Rectal smooth muscle tissue (tissue), 1 donor: ENCODE measurements at regions not wholly inside any gene's neighbourhood (a gene's known extent, or its start where the extent isn't known, plus 50 kb on each side); places are given as distances from the start of the nearest gene placed in this dataset.

Experiments used
- H3K27ac ChIP-seq: one replicate; pipeline ENCODE4 v1.7.0; 2013; ENCODE audit warnings: low read depth, low read length, inconsistent platforms
- H3K27me3 ChIP-seq: one replicate; pipeline ENCODE4 v1.7.0; 2013; ENCODE audit warnings: low read length; ENCODE audit not compliant: control insufficient read depth, insufficient read depth
- H3K36me3 ChIP-seq: one replicate; pipeline ENCODE4 v1.7.0; 2013; ENCODE audit warnings: low read length; ENCODE audit not compliant: control insufficient read depth, insufficient read depth
- H3K4me1 ChIP-seq: one replicate; pipeline ENCODE4 v1.7.0; 2013; ENCODE audit warnings: low read length; ENCODE audit not compliant: control insufficient read depth, insufficient read depth
- H3K4me3 ChIP-seq: one replicate; pipeline ENCODE4 v1.7.0; 2013; ENCODE audit warnings: low read length
- H3K9ac ChIP-seq: one replicate; pipeline ENCODE4 v1.7.0; 2013; ENCODE audit warnings: low read length

- no peaks in the 10 kb centered on the region for H3K27me3 ChIP-seq
- H3K36me3 ChIP-seq: no peaks in the 10 kb centered on the region
- H3K4me1 ChIP-seq: no peaks in the 10 kb centered on the region
- H3K4me3 ChIP-seq: no peak overlapping the region
- no peak overlapping the region for H3K9ac ChIP-seq
- H3K27ac ChIP-seq: no peak overlapping the region
Observed at GRCh38 chr13:48783695-48784230, 130.0 kb downstream of the CYSLTR2 start.

- no peaks in the 10 kb centered on the region for H3K4me1 ChIP-seq
- H3K36me3 ChIP-seq: no peaks in the 10 kb centered on the region
- H3K4me3 ChIP-seq: no peak overlapping the region
- no peaks in the 10 kb centered on the region for H3K27me3 ChIP-seq
- H3K27ac ChIP-seq: no peak overlapping the region
- no peak overlapping the region for H3K9ac ChIP-seq
Observed at GRCh38 chr13:48784916-48785548, 131.3 kb downstream of the CYSLTR2 start.

GRCh38 chr13:48790199-48790598 lies 136.5 kb downstream of the CYSLTR2 start:
- H3K27ac ChIP-seq: no peak overlapping the region
- H3K4me3 ChIP-seq: no peak overlapping the region
- H3K27me3 ChIP-seq: no peaks in the 10 kb centered on the region
- no peak overlapping the region for H3K9ac ChIP-seq
- no peaks in the 10 kb centered on the region for H3K36me3 ChIP-seq
- no peaks in the 10 kb centered on the region for H3K4me1 ChIP-seq

DNA sequence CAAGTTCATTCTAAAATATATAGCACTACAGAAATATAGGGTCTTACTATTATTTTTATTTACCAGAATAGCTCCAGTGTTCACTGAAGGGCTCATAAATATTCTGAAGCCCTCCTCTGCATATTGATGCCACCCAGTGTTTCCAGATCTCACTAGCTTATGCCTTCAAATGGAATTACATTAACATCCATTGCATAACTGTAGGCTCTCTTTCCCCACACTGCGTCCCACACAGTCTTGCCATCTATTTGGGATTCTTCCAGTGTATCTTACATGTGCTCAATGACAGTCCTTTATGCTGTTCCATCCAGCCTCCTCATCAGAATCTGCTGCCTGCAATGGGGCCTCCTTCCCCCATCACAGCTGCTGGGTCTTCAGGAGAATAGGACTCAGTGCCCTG lies 137.2 kb downstream of the CYSLTR2 start:
- no peaks in the 10 kb centered on the region for H3K27me3 ChIP-seq
- no peaks in the 10 kb centered on the region for H3K36me3 ChIP-seq
- H3K4me1 ChIP-seq: no peaks in the 10 kb centered on the region
- H3K27ac ChIP-seq: no peak overlapping the region
- no peak overlapping the region for H3K4me3 ChIP-seq
- no peak overlapping the region for H3K9ac ChIP-seq

DNA sequence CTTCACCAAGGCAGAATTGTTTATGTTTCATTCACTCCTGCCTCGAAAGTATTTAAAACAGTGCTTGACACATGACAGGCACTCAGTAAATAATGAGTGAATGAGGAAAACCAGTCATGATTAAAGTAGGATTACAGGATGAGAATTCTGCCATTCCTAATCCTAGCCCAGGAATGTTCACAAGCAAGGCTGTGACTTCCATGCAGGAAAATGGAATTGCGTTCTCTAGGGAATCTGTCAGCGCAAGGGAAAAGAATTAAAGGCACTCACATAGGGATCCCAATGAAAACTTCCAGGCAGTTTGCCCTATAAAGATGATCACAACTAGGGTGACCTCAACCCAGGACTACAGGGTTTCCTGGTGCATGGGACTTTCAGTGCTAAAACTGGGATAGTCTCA lies 143.4 kb downstream of the CYSLTR2 start:
- no peaks in the 10 kb centered on the region for H3K4me1 ChIP-seq
- H3K27ac ChIP-seq: no peak overlapping the region
- no peaks in the 10 kb centered on the region for H3K36me3 ChIP-seq
- H3K9ac ChIP-seq: no peak overlapping the region
- H3K4me3 ChIP-seq: no peak overlapping the region
- no peaks in the 10 kb centered on the region for H3K27me3 ChIP-seq

- Histone ChIP-seq H3K4me3 (no peak overlapping the region), H3K27me3 (no peaks in the 10 kb centered on the region), H3K27ac (no peak overlapping the region), H3K4me1 (no peaks in the 10 kb centered on the region), H3K9ac (no peak overlapping the region), H3K36me3 (no peaks in the 10 kb centered on the region)
Observed at GRCh38 chr13:48797761-48798160, 144.0 kb downstream of the CYSLTR2 start.

DNA sequence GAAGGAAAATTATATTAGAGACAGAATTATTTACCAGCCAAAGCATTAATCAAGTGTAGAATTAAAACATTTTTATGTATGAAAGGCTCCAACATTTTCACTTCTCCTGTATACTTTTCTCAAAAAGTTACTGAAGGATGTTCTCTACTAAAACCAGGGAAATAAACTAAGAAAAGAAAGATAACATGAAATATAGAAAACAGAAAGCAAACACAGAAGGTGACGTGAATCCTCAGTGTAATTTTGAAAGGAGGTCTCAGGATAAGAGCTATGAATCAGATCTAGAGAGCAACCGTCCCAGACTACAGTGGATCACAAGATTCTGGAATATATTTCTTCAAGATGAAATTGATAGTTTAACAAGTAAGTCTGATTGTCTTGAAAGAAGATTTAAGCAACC lies 144.5 kb downstream of the CYSLTR2 start:
- H3K27me3 ChIP-seq: no peaks in the 10 kb centered on the region
- H3K4me3 ChIP-seq: no peak overlapping the region
- no peaks in the 10 kb centered on the region for H3K36me3 ChIP-seq
- H3K9ac ChIP-seq: no peak overlapping the region
- no peak overlapping the region for H3K27ac ChIP-seq
- no peaks in the 10 kb centered on the region for H3K4me1 ChIP-seq

GRCh38 chr13:48801255-48801654 lies 147.5 kb downstream of the CYSLTR2 start:
- Histone ChIP-seq H3K4me3 (no peak overlapping the region), H3K36me3 (no peaks in the 10 kb centered on the region), H3K27me3 (no peaks in the 10 kb centered on the region), H3K4me1 (no peaks in the 10 kb centered on the region), H3K27ac (no peak overlapping the region), H3K9ac (no peak overlapping the region)

DNA sequence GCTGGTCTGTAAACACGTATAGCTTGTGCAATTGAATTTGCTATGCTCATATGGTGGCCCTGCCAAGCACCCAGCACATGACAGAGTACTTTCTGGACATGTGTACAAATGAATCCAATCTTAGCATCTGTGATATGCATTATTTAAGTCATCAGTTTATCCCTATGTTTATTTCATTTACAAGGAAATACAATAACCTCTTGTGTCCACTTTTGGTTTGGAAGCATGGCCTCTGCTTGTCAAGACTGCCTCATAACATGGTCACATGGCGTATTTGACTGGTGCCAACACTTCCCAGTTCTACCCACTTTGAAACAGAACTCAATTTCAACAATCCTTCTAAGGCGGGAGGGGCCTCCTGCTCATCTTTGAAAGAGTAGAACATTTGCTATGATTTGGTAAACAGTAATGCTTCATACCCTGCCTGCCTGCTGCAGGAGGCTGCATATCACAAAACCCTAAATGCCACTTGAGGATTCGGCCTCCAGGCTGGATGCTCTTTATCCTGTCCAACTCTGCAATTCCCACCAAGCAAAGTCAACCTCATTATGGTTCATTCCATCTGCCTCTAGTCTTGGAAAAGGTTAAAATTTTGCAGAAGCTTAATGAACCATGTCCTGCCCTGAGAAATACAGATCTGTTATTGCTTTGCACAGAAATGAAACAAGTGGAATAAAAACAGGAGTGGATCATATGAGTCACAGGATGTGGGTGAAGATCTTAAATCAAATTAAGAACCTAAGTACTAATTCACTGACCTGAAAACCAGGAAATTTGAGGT lies 151.3 kb downstream of the CYSLTR2 start:
- H3K27ac ChIP-seq: no peak overlapping the region
- H3K9ac ChIP-seq: no peak overlapping the region
- H3K4me3 ChIP-seq: no peak overlapping the region
- H3K36me3 ChIP-seq: no peaks in the 10 kb centered on the region
- H3K27me3 ChIP-seq: no peaks in the 10 kb centered on the region
- no peaks in the 10 kb centered on the region for H3K4me1 ChIP-seq

- Histone ChIP-seq H3K9ac (no peak overlapping the region), H3K4me3 (no peak overlapping the region), H3K27me3 (no peaks in the 10 kb centered on the region), H3K36me3 (no peaks in the 10 kb centered on the region), H3K4me1 (no peaks in the 10 kb centered on the region), H3K27ac (no peak overlapping the region)
Observed at GRCh38 chr13:48806522-48806921, 152.8 kb downstream of the CYSLTR2 start.

GRCh38 chr13:48808683-48809082 lies 155.0 kb downstream of the CYSLTR2 start:
- H3K27me3 ChIP-seq: no peaks in the 10 kb centered on the region
- no peak overlapping the region for H3K9ac ChIP-seq
- no peaks in the 10 kb centered on the region for H3K36me3 ChIP-seq
- no peak overlapping the region for H3K4me3 ChIP-seq
- H3K27ac ChIP-seq: no peak overlapping the region
- no peaks in the 10 kb centered on the region for H3K4me1 ChIP-seq

DNA sequence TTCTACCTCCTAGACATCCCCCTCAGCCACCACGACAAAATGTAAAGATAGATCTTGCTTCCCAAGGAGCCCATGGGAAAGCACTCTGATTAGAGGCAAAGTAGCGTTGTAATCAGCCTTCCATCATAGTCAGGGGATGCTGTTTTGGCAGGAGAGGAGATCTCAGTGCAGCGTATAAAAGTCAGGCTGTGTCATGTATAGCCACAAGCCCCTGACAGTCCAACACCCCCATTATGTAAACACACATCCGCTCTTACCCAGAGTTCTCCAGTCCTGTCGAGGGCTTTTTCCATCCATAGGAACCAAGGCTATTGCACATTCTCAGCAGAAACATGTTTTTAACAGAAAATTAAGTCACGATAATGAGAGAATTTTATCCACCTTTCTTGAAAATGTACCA lies 156.3 kb downstream of the CYSLTR2 start:
- no peaks in the 10 kb centered on the region for H3K36me3 ChIP-seq
- no peak overlapping the region for H3K27ac ChIP-seq
- no peak overlapping the region for H3K9ac ChIP-seq
- H3K4me3 ChIP-seq: no peak overlapping the region
- H3K27me3 ChIP-seq: no peaks in the 10 kb centered on the region
- no peaks in the 10 kb centered on the region for H3K4me1 ChIP-seq

DNA sequence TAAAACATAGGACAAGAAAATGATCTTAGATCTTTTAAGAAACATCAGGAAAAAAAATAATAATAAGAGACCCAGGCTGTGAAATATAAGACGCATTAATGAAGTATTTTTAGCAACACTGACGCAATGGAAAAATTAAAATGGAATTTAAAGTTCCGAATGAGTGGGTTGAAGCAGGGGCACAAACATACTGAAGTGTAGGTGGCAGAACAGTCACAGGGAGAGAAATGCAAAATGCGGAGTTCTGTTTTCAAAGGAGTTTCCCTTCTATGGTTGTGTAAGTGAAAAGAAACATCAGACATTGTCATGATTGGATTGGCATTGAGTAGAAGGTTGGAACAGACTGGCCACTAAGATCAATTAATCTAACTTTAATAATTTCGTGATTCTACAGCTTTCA lies 159.8 kb downstream of the CYSLTR2 start:
- H3K27me3 ChIP-seq: no peaks in the 10 kb centered on the region
- H3K27ac ChIP-seq: no peak overlapping the region
- no peak overlapping the region for H3K9ac ChIP-seq
- H3K36me3 ChIP-seq: no peaks in the 10 kb centered on the region
- H3K4me3 ChIP-seq: no peak overlapping the region
- peaks cover 2% of the 10 kb centered on the region for H3K4me1 ChIP-seq
